Activated naive CD8-positive, alpha-beta T cell treated with anti-CD3 and anti-CD28 coated beads, Interleukin-2, amount 10 ng/mL, durations not matched to agents 7 days and 5 days (primary cell): ENCODE measurements at regions not wholly inside any gene's neighbourhood (a gene's known extent, or its start where the extent isn't known, plus 50 kb on each side); places are given as distances from the start of the nearest gene placed in this dataset.
"Not testable (repeated sequence)": the region's sequence is repeated elsewhere in the genome, so short reads cannot be mapped to it uniquely, and the experiment has no call there.

Source experiments
- ATAC-seq: fragments of 150-1000 bp; cut with Tn5 transposase; one replicate; pipeline ENCODE4 v1.10.0; 2021; ENCODE audit warnings: low read depth, moderate library complexity
- POLR2A ChIA-PET: fragments of 350-600 bp; sonication (Branson Sonifier 250); formaldehyde crosslinking; loops from one replicate; lab custom pipeline; 2021; ENCODE audit warnings: antibody characterized with exemption; lab: Charles Lee
- DNase-seq: peaks from one replicate; pipeline ENCODE4 v3.0.0; 2021
- H3K27ac Mint-ChIP-seq: one replicate; pipeline ENCODE4 v1.8.0; 2022; ENCODE audit warnings: mild to moderate bottlenecking, mixed read lengths
- H3K27me3 Mint-ChIP-seq: one replicate; pipeline ENCODE4 v1.8.0; 2022; ENCODE audit warnings: mild to moderate bottlenecking, moderate library complexity, mixed read lengths
- H3K36me3 Mint-ChIP-seq: one replicate; pipeline ENCODE4 v1.8.0; 2021; ENCODE audit warnings: mild to moderate bottlenecking, mixed read lengths
- H3K4me1 Mint-ChIP-seq: one replicate; pipeline ENCODE4 v1.8.0; 2021; ENCODE audit warnings: mixed read lengths
- H3K4me3 Mint-ChIP-seq: one replicate; pipeline ENCODE4 v1.8.0; 2022; ENCODE audit warnings: mild to moderate bottlenecking, moderate library complexity, mixed read lengths
- H3K9me3 Mint-ChIP-seq: one replicate; pipeline ENCODE4 v1.8.0; 2021; ENCODE audit warnings: mixed read lengths

DNA sequence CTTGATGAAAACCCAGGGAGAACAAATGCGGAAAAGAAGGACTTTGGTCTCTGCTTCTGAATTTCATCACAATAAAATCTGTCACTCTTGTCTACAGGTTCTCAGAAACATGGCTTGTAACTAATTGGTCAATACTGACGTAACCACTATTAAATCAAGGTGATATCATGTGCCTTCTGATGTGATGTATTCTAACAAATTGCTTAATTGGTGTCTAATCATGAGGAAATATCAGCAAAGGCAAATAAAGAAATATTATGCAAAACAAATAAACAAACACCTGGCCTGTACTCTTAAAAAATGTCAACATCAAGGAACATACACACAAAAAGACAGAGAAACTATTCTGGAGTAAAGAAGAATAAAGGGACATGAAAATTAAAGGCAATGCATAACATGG is 1165.0 kb downstream of the NXPH1 start:
- H3K4me3 Mint-ChIP-seq: no peak overlapping the region
- peaks cover 17% of the 10 kb centered on the region for H3K9me3 Mint-ChIP-seq
- no peaks in the 10 kb centered on the region for H3K4me1 Mint-ChIP-seq
- POLR2A ChIA-PET: no interaction called here
- ATAC-seq (no peak), DNase-seq (no peak)
- no peaks in the 10 kb centered on the region for H3K36me3 Mint-ChIP-seq
- no peak overlapping the region for H3K27ac Mint-ChIP-seq
- H3K27me3 Mint-ChIP-seq: no peaks in the 10 kb centered on the region

DNA sequence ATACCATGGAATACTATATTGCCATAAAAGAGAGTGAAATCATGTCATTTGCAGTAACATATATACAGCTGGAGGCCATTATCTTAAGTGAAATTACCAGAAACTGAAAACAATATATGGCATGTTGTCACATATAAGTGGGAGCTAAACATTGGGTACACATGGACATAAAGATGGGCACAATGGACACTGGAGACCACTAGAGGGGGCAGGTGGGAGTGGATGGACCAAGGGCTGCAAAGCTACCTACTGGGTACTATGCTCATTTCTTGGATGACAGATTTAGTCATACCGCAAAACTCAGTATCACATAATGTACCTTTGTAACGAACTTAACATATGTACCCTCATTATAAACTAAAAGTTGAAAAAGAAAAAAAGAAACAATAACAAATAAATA is 1167.6 kb downstream of the NXPH1 start:
- Mint-ChIP-seq H3K4me1 (no peaks in the 10 kb centered on the region), H3K27me3 (no peaks in the 10 kb centered on the region), H3K4me3 (no peak overlapping the region), H3K9me3 (peaks cover 9% of the 10 kb centered on the region), H3K27ac (no peak overlapping the region), H3K36me3 (no peaks in the 10 kb centered on the region)
- DNase-seq (no peak), ATAC-seq (no peak)
- POLR2A ChIA-PET: no interaction called here

DNA sequence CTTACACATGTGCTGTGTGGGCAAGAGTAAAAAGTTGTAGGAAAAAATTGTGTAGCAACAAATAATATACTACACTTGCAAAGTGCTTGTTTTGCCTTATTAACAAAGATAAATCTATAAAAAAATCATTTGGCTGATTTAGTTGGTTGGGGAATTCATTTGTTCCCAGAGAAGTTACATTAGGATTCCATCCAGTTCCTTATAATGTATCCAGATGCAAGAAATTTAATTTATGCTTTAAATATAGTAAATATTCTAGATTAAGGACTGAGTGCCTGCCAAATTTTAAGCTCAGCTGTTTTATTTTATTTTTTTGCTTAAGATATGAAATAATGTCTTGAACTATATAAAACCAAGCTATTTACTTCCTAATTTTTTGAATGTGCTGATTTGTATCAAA is 1169.9 kb downstream of the NXPH1 start:
- ATAC-seq (no peak), DNase-seq (no peak)
- POLR2A ChIA-PET: no interaction called here
- Mint-ChIP-seq H3K36me3 (no peaks in the 10 kb centered on the region), H3K4me3 (no peak overlapping the region), H3K27me3 (no peaks in the 10 kb centered on the region), H3K9me3 (peaks cover 3% of the 10 kb centered on the region), H3K4me1 (no peaks in the 10 kb centered on the region), H3K27ac (no peak overlapping the region)

DNA sequence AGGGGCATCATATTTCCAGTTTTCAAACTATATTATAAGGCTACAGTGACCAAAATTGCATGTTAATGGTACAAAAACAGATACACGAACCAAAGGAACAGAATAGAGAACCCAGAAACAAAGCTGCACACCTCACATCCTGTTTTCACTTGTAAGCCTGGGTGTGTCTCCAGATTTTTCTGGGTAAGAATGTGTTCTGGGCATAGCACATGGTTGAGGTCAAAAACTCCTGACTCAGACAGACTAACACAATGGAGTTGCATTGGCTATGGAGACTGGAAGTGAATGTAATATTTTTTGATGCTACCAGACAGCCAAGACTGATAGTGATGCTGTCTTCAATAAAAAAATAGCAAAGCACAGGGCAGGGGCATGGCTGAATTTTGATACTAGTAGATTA is 1175.2 kb downstream of the NXPH1 start:
- Mint-ChIP-seq H3K27me3 (no peaks in the 10 kb centered on the region), H3K9me3 (no peaks in the 10 kb centered on the region), H3K36me3 (no peaks in the 10 kb centered on the region), H3K27ac (no peak overlapping the region), H3K4me1 (no peaks in the 10 kb centered on the region), H3K4me3 (no peak overlapping the region)
- POLR2A ChIA-PET: no interaction called here
- DNase-seq: no peak
- ATAC-seq: no peak

DNA sequence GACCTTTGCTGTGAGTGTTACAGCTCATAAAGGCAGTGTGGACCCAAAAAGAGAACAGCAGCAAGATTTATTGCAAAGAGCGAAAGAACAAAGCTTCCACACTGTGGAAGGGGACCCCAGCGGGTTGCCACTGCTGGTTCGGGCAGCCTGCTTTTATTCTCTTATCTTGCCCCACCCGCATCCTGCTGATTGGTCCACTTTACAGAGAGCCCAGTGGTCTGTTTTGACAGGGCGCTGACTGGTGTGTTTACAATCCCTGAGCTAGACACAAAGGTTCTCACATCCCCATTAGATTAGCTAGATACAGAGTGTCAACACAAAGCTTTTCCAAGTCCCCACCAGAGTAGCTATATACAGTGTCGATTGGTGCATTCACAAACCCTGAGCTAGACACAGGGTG is 1187.5 kb downstream of the NXPH1 start:
- POLR2A ChIA-PET, H3K4me1 Mint-ChIP-seq: not testable (repeated sequence)

DNA sequence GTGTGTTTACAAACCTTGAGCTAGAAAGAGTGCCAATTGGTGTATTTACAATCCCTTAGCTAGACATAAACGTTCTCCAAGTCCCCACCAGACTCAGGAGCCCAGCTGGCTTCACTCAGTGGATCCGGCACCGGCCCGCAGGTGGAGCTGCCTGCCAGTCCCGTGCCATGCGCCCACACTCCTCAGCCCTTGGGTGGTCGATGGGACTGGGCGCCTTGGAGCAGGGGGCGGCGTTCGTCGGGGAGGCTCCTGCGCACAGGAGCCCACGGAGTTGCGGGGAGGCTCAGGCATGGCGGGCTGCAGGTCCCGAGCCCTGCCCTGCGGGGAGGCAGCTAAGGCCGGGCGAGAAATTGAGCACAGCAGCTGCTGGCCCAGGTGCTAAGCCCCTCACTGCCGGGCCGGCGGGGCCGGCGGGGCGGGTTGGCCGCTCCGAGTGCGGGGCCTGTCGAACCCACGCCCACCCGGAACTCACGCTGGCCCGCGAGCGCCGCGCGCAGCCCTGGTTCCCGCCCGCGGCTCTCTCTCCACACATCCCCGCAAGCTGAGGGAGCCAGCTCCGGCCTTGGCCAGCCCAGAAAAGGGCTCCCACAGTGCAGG is 1188.0 kb downstream of the NXPH1 start:
- ATAC-seq, H3K4me3 Mint-ChIP-seq, H3K4me1 Mint-ChIP-seq, H3K27ac Mint-ChIP-seq, DNase-seq, H3K36me3 Mint-ChIP-seq, POLR2A ChIA-PET, H3K27me3 Mint-ChIP-seq: not testable (repeated sequence)
- peaks cover 11% of the 10 kb centered on the region for H3K9me3 Mint-ChIP-seq

More for the DNA sequence above, 1187.5 kb downstream of the NXPH1 start:
- not testable (repeated sequence) for H3K4me3 Mint-ChIP-seq, H3K27me3 Mint-ChIP-seq, DNase-seq, H3K36me3 Mint-ChIP-seq, H3K27ac Mint-ChIP-seq, ATAC-seq
- H3K9me3 Mint-ChIP-seq: peaks cover 11% of the 10 kb centered on the region

DNA sequence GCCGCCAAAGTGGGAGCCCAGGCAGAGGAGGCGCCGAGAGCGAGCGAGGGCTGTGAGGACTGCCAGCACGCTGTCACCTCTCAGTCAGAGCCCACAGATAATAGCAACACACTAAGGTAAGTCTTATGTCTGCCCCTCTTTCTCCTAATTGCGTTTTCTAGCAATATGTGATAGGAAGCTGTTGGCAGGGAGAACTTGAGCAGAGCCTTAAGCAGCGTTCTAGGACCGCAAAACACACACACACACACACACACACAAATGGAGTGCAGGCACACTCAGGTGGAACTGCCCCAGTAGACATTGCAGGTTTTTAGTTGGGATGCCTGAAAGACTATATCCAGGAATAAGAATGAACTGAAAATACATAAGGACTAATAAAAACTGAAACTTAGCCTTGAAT is 1188.5 kb downstream of the NXPH1 start:
- POLR2A ChIA-PET: no interaction called here
- no peaks in the 10 kb centered on the region for H3K36me3 Mint-ChIP-seq
- DNase-seq: no peak
- H3K27me3 Mint-ChIP-seq: no peaks in the 10 kb centered on the region
- H3K4me3 Mint-ChIP-seq: no peak overlapping the region
- no peak overlapping the region for H3K27ac Mint-ChIP-seq
- no peaks in the 10 kb centered on the region for H3K4me1 Mint-ChIP-seq
- H3K9me3 Mint-ChIP-seq: peaks cover 11% of the 10 kb centered on the region
- no peak for ATAC-seq

DNA sequence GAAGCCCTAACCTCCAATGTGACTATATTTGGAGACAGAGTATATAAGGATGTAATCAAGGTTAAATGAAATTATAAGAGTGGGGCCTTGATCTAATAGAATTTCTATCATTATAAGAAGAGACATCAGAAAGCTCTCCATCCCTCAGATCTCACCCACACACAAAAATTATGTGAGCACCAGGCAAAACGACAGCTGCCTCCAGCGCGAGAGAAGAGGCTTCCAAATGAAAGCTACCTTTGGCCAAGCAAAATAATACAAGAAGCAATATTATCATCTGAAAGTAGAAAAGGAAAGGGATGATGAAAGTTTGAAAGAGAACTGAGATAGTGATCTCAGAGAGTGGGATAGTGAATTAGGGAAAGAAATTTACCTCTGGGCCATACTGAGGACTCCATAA is 1192.5 kb downstream of the NXPH1 start:
- Mint-ChIP-seq H3K4me3 (no peak overlapping the region), H3K4me1 (no peaks in the 10 kb centered on the region), H3K27ac (no peak overlapping the region), H3K9me3 (peaks cover 6% of the 10 kb centered on the region), H3K27me3 (no peaks in the 10 kb centered on the region), H3K36me3 (no peaks in the 10 kb centered on the region)
- POLR2A ChIA-PET: no interaction called here
- DNase-seq (no peak), ATAC-seq (no peak)

DNA sequence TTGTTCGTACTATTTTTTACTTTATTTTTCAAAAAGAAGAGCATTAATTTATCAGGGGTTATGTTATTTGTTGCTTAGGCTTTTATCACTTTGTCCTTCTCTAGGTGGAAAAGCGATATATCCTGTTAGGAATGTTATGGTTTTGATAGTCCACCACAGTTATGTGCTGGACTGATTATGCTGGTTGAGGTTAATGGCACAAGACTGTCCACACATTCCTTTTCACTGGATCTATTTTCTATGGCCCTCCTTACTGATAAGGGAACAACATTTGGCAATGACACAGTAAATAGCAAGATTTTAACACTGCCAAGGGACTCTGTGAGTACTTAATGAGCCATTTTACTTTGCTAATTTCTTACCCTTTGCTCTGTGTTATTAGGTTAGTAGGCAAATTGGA is 1212.3 kb downstream of the NXPH1 start:
- Mint-ChIP-seq H3K4me1 (no peaks in the 10 kb centered on the region), H3K27me3 (no peaks in the 10 kb centered on the region), H3K9me3 (no peaks in the 10 kb centered on the region), H3K36me3 (no peaks in the 10 kb centered on the region), H3K4me3 (no peak overlapping the region), H3K27ac (no peak overlapping the region)
- no peak for DNase-seq
- POLR2A ChIA-PET: no interaction called here
- no peak for ATAC-seq

DNA sequence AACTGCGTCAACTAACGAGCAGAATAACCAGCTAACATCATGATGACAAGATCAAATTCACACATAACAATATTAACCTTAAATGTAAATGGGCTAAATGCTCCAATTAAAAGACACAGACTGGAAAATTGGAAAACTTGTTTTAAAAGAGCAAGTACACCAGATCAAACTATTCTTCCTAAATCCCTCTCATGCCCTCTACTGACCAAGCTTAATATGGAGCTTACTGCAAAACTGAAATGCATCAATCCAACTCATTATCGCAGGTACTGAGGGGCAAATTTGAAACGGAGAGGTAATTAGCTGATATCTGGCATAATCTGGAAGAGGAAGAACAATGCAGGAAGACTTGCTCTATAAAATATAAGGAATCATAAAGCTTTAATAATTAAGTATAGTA is 1223.8 kb downstream of the NXPH1 start:
- no peak overlapping the region for H3K27ac Mint-ChIP-seq

DNA sequence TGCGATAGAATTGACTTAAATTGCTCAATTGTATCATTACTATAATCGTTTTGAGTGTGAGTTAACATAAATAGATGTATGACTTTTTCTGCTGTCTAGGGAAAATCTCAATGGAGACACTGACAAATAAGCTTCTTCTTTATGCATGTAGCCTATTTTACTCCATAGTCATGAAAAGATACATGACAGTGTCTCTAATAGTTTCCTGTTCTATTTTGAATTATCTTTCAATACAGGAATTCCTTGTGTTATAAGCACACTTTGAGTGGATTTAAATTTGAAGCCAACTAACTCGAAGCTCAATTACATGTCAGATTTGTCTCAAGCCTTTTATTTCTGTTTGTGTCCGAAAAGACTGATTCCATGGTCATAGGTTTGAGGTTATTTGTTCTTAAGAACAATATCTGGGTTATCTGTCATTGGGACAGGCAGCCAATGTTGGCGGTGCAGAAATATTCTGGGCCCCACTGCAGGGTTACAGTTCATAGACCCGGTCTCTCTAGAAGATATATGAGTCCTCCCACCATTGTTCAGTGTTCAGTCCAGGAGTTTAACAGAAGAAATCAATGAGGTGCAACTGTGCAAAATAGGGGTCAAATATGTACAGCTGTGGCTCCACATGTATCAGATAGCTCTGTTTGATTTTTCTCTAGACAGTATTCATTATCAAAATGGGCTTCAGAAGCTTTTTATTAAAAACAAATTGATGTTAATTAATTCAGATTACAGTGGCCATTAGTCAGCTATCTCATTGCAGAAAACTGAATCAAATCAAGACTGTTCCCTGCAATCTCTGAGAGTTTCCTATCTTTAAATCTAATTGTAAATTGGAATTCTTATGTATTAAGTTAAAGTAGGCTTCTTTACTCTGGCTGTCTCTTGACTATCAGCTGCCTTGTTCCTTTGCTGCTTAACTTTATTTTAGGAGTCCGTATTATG is 1238.8 kb downstream of the NXPH1 start:
- no peak for DNase-seq
- H3K36me3 Mint-ChIP-seq: no peaks in the 10 kb centered on the region
- POLR2A ChIA-PET: no interaction called here
- no peak overlapping the region for H3K27ac Mint-ChIP-seq
- H3K27me3 Mint-ChIP-seq: no peaks in the 10 kb centered on the region
- H3K4me3 Mint-ChIP-seq: no peak overlapping the region
- peaks cover 2% of the 10 kb centered on the region for H3K9me3 Mint-ChIP-seq
- ATAC-seq: no peak
- H3K4me1 Mint-ChIP-seq: no peaks in the 10 kb centered on the region

More for the DNA sequence above, 1223.8 kb downstream of the NXPH1 start:
- Mint-ChIP-seq H3K27me3 (no peaks in the 10 kb centered on the region), H3K36me3 (no peaks in the 10 kb centered on the region), H3K4me1 (no peaks in the 10 kb centered on the region), H3K4me3 (no peak overlapping the region), H3K9me3 (peaks cover 9% of the 10 kb centered on the region)
- POLR2A ChIA-PET: no interaction called here
- ATAC-seq: no peak
- DNase-seq: no peak

DNA sequence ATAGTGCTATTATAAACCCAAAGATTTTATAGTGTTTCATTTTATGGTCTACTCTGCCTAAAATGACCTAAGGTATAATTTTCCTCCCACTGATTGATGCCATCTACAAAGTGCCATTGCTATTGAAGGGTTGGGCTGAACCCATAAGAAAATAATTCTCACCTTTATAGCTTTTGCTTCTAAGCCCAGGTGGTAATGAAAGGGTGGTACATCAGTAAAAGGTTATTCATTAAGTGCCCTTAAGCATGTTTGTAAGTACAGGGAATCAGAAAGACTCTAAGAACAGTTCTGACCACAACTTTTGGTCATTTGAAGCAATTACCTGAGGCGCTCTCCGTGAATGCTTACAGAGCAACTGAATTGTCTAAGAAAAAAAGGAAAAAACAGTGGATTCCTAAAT is 1247.3 kb downstream of the NXPH1 start:
- POLR2A ChIA-PET: no interaction called here
- peaks cover 5% of the 10 kb centered on the region for H3K9me3 Mint-ChIP-seq
- no peaks in the 10 kb centered on the region for H3K27me3 Mint-ChIP-seq
- H3K4me1 Mint-ChIP-seq: no peaks in the 10 kb centered on the region
- no peak for DNase-seq
- no peak overlapping the region for H3K27ac Mint-ChIP-seq
- no peaks in the 10 kb centered on the region for H3K36me3 Mint-ChIP-seq
- no peak for ATAC-seq
- H3K4me3 Mint-ChIP-seq: no peak overlapping the region

DNA sequence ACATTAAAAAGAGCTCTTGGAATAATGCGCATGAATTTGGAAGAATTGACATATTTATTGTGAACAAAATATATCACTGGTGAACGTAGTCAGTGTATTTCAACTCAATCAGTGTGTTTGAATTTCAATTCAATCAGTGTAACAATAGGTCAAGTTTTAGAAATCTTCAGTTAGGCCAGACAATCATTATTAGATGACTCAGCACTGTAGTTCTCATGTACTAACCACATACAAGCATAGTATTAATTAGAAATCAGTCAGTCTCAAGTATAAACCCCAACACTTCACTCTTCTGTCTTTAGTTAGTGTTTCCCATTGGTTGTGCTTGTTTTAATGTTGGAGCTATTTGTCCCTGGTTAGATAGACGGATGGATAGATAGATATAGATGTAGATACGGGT is 1247.9 kb downstream of the NXPH1 start:
- POLR2A ChIA-PET: no interaction called here
- H3K4me3 Mint-ChIP-seq: no peak overlapping the region
- no peak for DNase-seq
- no peaks in the 10 kb centered on the region for H3K36me3 Mint-ChIP-seq
- ATAC-seq: no peak
- no peaks in the 10 kb centered on the region for H3K27me3 Mint-ChIP-seq
- H3K27ac Mint-ChIP-seq: no peak overlapping the region
- peaks cover 5% of the 10 kb centered on the region for H3K9me3 Mint-ChIP-seq
- no peaks in the 10 kb centered on the region for H3K4me1 Mint-ChIP-seq

DNA sequence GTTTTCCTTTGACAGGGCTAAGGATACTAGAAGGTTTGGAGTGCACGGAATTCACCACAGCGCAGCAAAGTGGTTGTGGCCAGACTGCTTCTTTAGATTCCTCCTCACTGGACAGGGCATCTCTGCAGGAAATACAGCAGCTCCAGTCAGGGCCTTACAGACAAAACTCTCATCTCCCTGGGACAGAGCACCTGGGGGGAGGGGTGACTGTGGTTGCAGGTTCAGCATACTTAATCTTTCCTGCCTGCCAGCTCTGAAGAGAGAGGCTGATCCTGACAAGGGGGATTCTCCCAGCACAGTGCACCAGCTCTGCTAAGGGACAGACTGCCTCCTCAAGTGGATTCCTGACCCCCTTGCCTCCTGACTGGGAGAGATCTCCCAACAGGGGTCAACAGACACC is 1257.9 kb downstream of the NXPH1 start:
- H3K36me3 Mint-ChIP-seq: no peaks in the 10 kb centered on the region
- DNase-seq: no peak
- no peaks in the 10 kb centered on the region for H3K27me3 Mint-ChIP-seq
- no peak for ATAC-seq
- H3K4me3 Mint-ChIP-seq: no peak overlapping the region
- no peaks in the 10 kb centered on the region for H3K4me1 Mint-ChIP-seq
- H3K27ac Mint-ChIP-seq: no peak overlapping the region
- H3K9me3 Mint-ChIP-seq: peaks cover 10% of the 10 kb centered on the region
- POLR2A ChIA-PET: no interaction called here
